ENCODE measurements at regions not wholly inside any gene's neighbourhood (a gene's known extent, or its start where the extent isn't known, plus 50 kb on each side); places are given as distances from the start of the nearest gene placed in this dataset.

GRCh38 chr15:89405494-89405893 is 70.9 kb upstream of the POLG start:
- TF ChIP-seq EZH2 (IDR thresholded peaks at IDR 0.05; ENCODE audit: low read depth, unreplicated experiment): peak; percentile 83
- no peak for TF ChIP-seq ETS1 (IDR thresholded peaks at IDR 0.05)
- no peak for TF ChIP-seq CTCF (conservative IDR thresholded peaks at IDR 0.05; ENCODE audit: low read depth in 2 of 2)
- TF ChIP-seq JUNB (IDR thresholded peaks at IDR 0.05; ENCODE audit: unreplicated experiment): no peak
- TF ChIP-seq EZH2phosphoT487 (IDR thresholded peaks at IDR 0.05; ENCODE audit: unreplicated experiment): peak; percentile 54
